HG02852 (cell line): ENCODE measurements at regions not wholly inside any gene's neighbourhood (a gene's known extent, or its start where the extent isn't known, plus 50 kb on each side); places are given as distances from the start of the nearest gene placed in this dataset.

Experiments used
- ATAC-seq: cut with Tn5 transposase; IDR thresholded peaks from one replicate; pipeline ENCODE4 v1.9.1; 2021; ENCODE audit warnings: mild to moderate bottlenecking, moderate library complexity; ENCODE audit not compliant: unreplicated experiment

- ATAC-seq, result no peak
Observed at GRCh38 chr6:92840246-92840930, 579.0 kb downstream of the EPHA7 start.

- ATAC-seq, result no peak
Observed at GRCh38 chr6:92828788-92829187, 590.6 kb downstream of the EPHA7 start.

GRCh38 chr6:92827104-92827503, 592.3 kb downstream of the EPHA7 start:
- no peak for ATAC-seq

- no peak for ATAC-seq
Observed at GRCh38 chr6:92826633-92827032, 592.7 kb downstream of the EPHA7 start.

- no peak for ATAC-seq
Observed at GRCh38 chr6:92822222-92822621, 597.1 kb downstream of the EPHA7 start.

- no peak for ATAC-seq
Observed at GRCh38 chr6:92820601-92821000, 598.8 kb downstream of the EPHA7 start.

- ATAC-seq, result peak; percentile 100
Observed at GRCh38 chr6:92810913-92811312, 608.4 kb downstream of the EPHA7 start.

- no peak for ATAC-seq
Observed at GRCh38 chr6:92806254-92806653, 613.1 kb downstream of the EPHA7 start.

GRCh38 chr6:92791403-92791802, 628.0 kb downstream of the EPHA7 start:
- no peak for ATAC-seq

GRCh38 chr6:92790381-92790780, 629.0 kb downstream of the EPHA7 start:
- no peak for ATAC-seq

- no peak for ATAC-seq
Observed at GRCh38 chr6:92784235-92784634, 635.1 kb downstream of the EPHA7 start.

GRCh38 chr6:92779746-92780145, 639.6 kb downstream of the EPHA7 start:
- ATAC-seq, result no peak

GRCh38 chr6:92777146-92777740, 642.1 kb downstream of the EPHA7 start:
- ATAC-seq, result peak; percentile 71

GRCh38 chr6:92770540-92770939, 648.8 kb downstream of the EPHA7 start:
- ATAC-seq, result no peak

GRCh38 chr6:92767101-92767500, 652.3 kb downstream of the EPHA7 start:
- ATAC-seq, result no peak

- no peak for ATAC-seq
Observed at GRCh38 chr6:92763680-92764079, 655.7 kb downstream of the EPHA7 start.

- ATAC-seq, result no peak
Observed at GRCh38 chr6:92763274-92763584, 656.1 kb downstream of the EPHA7 start.

GRCh38 chr6:92762443-92763273, 656.7 kb downstream of the EPHA7 start:
- no peak for ATAC-seq

GRCh38 chr6:92759178-92759577, 660.2 kb downstream of the EPHA7 start:
- ATAC-seq, result no peak

- no peak for ATAC-seq
Observed at GRCh38 chr6:92757925-92758324, 661.4 kb downstream of the EPHA7 start.

GRCh38 chr6:92756912-92757311, 662.4 kb downstream of the EPHA7 start:
- no peak for ATAC-seq

- no peak for ATAC-seq
Observed at GRCh38 chr6:92753956-92754355, 665.4 kb downstream of the EPHA7 start.
